Effector memory CD8-positive, alpha-beta T cell (primary cell): ENCODE measurements at regions not wholly inside any gene's neighbourhood (a gene's known extent, or its start where the extent isn't known, plus 50 kb on each side); places are given as distances from the start of the nearest gene placed in this dataset.

Experiments
- ATAC-seq: fragments of 150-1000 bp; cut with Tn5 transposase; replicated peaks from 2 replicates; pipeline ENCODE4 v1.10.0; 2021; ENCODE audit warnings: mild to moderate bottlenecking, moderate library complexity
- DNase-seq, 3 experiments: peaks; one replicate each; pipeline ENCODE4 v3.0.0; 2021
- H3K27ac Mint-ChIP-seq, 2 donors: one replicate each; pipeline ENCODE4 v1.8.0; 2022; ENCODE audit warnings: mild to moderate bottlenecking in 2 of 2, mixed read lengths in 2 of 2, moderate library complexity in 2 of 2
- H3K27me3 Mint-ChIP-seq, 2 donors: one replicate each; pipeline ENCODE4 v1.8.0; 2022; ENCODE audit warnings: mixed read lengths in 2 of 2
- H3K36me3 Mint-ChIP-seq: one replicate; pipeline ENCODE4 v1.8.0; 2022; ENCODE audit warnings: mild to moderate bottlenecking, moderate library complexity, mixed read lengths; ENCODE audit not compliant: insufficient read depth
- H3K4me1 Mint-ChIP-seq, 2 donors: one replicate each; pipeline ENCODE4 v1.8.0; 2022; ENCODE audit warnings: low read depth in 2 of 2, mixed read lengths in 2 of 2
- H3K4me3 Mint-ChIP-seq, 2 donors: one replicate each; pipeline ENCODE4 v1.8.0; 2022; ENCODE audit warnings: mild to moderate bottlenecking in 2 of 2, mixed read lengths in 2 of 2, moderate library complexity in 2 of 2
- H3K9me3 Mint-ChIP-seq, 2 donors: one replicate each; pipeline ENCODE4 v1.8.0; 2022; ENCODE audit warnings: mixed read lengths in 2 of 2

GRCh38 chr14:66413901-66414300 lies 72.3 kb upstream of the CCDC196 start:
- DNase-seq, result no peak
- H3K27ac Mint-ChIP-seq, result no peak overlapping the region
- no peaks in the 10 kb centered on the region for H3K27me3 Mint-ChIP-seq
- H3K4me1 Mint-ChIP-seq, result no peaks in the 10 kb centered on the region
- ATAC-seq, result no peak
- H3K36me3 Mint-ChIP-seq, result no peaks in the 10 kb centered on the region
- H3K4me3 Mint-ChIP-seq, result no peak overlapping the region
- H3K9me3 Mint-ChIP-seq, result no peaks in the 10 kb centered on the region

GRCh38 chr14:66414511-66414910 lies 71.7 kb upstream of the CCDC196 start:
- no peaks in the 10 kb centered on the region for H3K27me3 Mint-ChIP-seq
- H3K27ac Mint-ChIP-seq, result no peak overlapping the region
- no peak overlapping the region for H3K4me3 Mint-ChIP-seq
- H3K9me3 Mint-ChIP-seq, result no peaks in the 10 kb centered on the region
- no peak for ATAC-seq
- H3K36me3 Mint-ChIP-seq, result no peaks in the 10 kb centered on the region
- no peak for DNase-seq
- H3K4me1 Mint-ChIP-seq, result no peaks in the 10 kb centered on the region

- no peak overlapping the region for H3K27ac Mint-ChIP-seq
- no peak for ATAC-seq
- no peaks in the 10 kb centered on the region for H3K4me1 Mint-ChIP-seq
Measured at GRCh38 chr14:66420251-66421006, 65.7 kb upstream of the CCDC196 start.

DNA sequence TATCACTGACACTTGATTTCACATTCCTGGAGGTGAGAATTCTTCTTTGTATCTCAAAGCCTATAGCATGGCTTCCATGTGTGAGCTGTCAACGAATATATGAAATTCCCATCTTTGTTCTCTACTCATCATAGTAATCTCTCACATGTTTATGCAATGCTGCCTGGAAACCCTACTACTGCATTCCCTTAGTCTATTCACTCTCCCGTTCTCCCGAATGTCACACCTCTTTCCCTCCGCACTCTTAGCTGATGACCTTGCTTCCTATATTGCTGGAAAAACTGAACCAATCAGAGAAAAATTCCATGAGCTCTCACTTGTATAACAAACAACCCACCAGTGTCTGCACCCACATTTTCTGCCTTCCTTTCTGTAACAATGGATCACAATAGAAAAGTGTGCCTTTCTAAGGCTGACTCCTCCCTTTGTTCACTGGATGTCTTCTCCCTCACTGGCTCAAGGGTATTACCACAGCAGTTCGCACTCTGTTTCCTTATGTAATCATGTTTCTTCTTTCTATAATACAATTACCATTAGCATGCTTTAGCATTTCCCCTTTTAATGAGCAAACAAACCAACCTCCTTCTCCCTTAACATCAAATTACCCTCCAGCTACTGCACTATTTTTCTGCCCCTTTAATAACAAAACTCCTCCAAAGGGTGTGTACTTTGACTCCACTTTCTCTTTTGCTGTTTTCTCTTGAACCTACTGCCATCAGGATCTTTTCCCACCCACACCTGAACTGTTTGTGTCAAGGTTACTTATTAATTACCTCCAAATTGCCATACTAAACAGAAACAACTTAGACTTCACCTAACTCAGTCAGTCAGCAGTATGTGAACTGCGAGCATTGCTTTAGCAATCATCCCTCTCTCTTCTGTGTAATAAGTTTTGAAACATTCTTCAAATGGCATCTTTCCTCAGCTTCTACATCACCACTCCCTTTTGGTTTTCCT lies 63.9 kb upstream of the CCDC196 start:
- ATAC-seq (no peak), DNase-seq (no peak)
- Mint-ChIP-seq H3K4me1 (no peaks in the 10 kb centered on the region), H3K27ac (no peak overlapping the region), H3K4me3 (no peak overlapping the region), H3K9me3 (no peaks in the 10 kb centered on the region), H3K27me3 (peaks cover 0 to 5% of the 10 kb centered on the region in 2 donors), H3K36me3 (no peaks in the 10 kb centered on the region)

More at GRCh38 chr14:66420251-66421006, 65.7 kb upstream of the CCDC196 start:
- Mint-ChIP-seq H3K4me3 (no peak overlapping the region), H3K9me3 (no peaks in the 10 kb centered on the region), H3K36me3 (no peaks in the 10 kb centered on the region), H3K27me3 (no peaks in the 10 kb centered on the region)
- DNase-seq, result no peak

DNA sequence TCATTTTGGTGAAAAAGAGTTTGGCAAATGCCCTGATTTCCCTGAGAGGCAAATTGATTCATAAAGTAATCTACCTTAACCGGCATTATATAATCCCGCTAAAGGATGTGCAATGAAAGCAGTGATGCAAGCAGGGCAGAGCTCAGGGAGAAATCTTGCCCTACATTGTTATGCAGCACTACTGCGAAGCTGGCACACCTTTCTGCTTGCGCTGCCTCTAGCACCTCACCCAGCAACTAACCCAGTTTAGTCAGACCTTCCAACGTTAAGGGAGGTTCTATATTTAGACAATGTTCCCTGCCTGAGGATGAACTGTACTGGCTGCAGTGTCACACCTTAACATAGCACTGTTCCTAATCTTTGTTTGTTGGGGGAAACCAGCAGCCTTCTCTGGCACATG lies 60.8 kb upstream of the CCDC196 start:
- H3K27ac Mint-ChIP-seq, result no peak overlapping the region
- no peaks in the 10 kb centered on the region for H3K36me3 Mint-ChIP-seq
- no peak overlapping the region for H3K4me3 Mint-ChIP-seq
- no peak for DNase-seq
- no peaks in the 10 kb centered on the region for H3K4me1 Mint-ChIP-seq
- H3K9me3 Mint-ChIP-seq, result no peaks in the 10 kb centered on the region
- ATAC-seq, result no peak
- peaks cover 0 to 5% of the 10 kb centered on the region in 2 donors for H3K27me3 Mint-ChIP-seq

GRCh38 chr14:66426451-66426850 lies 59.7 kb upstream of the CCDC196 start:
- Mint-ChIP-seq H3K36me3 (no peaks in the 10 kb centered on the region), H3K27ac (no peak overlapping the region), H3K4me1 (no peaks in the 10 kb centered on the region), H3K9me3 (no peaks in the 10 kb centered on the region), H3K4me3 (no peak overlapping the region), H3K27me3 (peaks cover 0 to 5% of the 10 kb centered on the region in 2 donors)
- no peak for ATAC-seq
- no peak for DNase-seq

DNA sequence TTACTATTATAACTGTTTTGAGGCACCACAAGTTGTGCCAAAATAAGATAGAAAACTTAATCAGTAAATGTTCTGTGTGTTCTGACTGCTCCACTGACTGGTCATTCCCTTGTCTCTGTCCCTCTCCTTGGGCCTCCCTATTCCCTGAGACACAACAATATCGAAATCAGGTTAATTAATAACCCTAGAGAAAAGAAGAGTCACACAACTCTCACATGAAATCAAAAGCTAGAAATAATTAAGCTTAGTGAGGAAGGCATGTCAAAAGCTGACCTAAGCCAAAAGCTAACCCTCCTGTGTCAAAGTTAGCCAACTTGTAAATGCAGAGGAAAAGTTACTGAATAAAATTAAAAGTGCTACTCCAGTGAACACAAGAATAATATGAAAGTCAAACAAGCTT lies 53.8 kb upstream of the CCDC196 start:
- no peak for DNase-seq
- no peaks in the 10 kb centered on the region for H3K9me3 Mint-ChIP-seq
- no peak overlapping the region for H3K27ac Mint-ChIP-seq
- no peak for ATAC-seq
- no peaks in the 10 kb centered on the region for H3K36me3 Mint-ChIP-seq
- H3K4me1 Mint-ChIP-seq, result no peaks in the 10 kb centered on the region
- H3K4me3 Mint-ChIP-seq, result no peak overlapping the region
- H3K27me3 Mint-ChIP-seq, result no peaks in the 10 kb centered on the region

GRCh38 chr14:66434464-66434863 lies 51.7 kb upstream of the CCDC196 start:
- Mint-ChIP-seq H3K27me3 (no peaks in the 10 kb centered on the region), H3K4me3 (no peak overlapping the region), H3K9me3 (no peaks in the 10 kb centered on the region), H3K4me1 (no peaks in the 10 kb centered on the region), H3K36me3 (no peaks in the 10 kb centered on the region), H3K27ac (no peak overlapping the region)
- ATAC-seq, result no peak
- DNase-seq, result no peak

- Mint-ChIP-seq H3K4me3 (no peak overlapping the region), H3K27me3 (no peaks in the 10 kb centered on the region), H3K27ac (no peak overlapping the region), H3K36me3 (no peaks in the 10 kb centered on the region), H3K9me3 (peaks cover 0 to 2% of the 10 kb centered on the region in 2 donors), H3K4me1 (no peaks in the 10 kb centered on the region)
- ATAC-seq, result no peak
- no peak for DNase-seq
Measured at GRCh38 chr14:66435683-66436082, 50.5 kb upstream of the CCDC196 start.
